Breast epithelium (tissue), 3 donors: ENCODE measurements at regions not wholly inside any gene's neighbourhood (a gene's known extent, or its start where the extent isn't known, plus 50 kb on each side); places are given as distances from the start of the nearest gene placed in this dataset.

Source experiments
- CTCF ChIP-seq, 3 donors: fragments of 450-650 bp; IDR thresholded peaks; one replicate each; pipeline ENCODE4 v1.5.1; 2016 to 2017; ENCODE audit warnings: antibody characterized with exemption in 3 of 3, mild to moderate bottlenecking in 3 of 3, moderate library complexity in 3 of 3
- POLR2A ChIP-seq: fragments of 450-650 bp; IDR thresholded peaks from one replicate; pipeline ENCODE4 v1.6.1; 2016; ENCODE audit warnings: antibody characterized with exemption, mild to moderate bottlenecking, moderate library complexity
- POLR2AphosphoS5 ChIP-seq, 3 donors: sonication (generic); formaldehyde crosslinking; IDR thresholded peaks; one replicate each; pipeline ENCODE4 v1.6.1; 2017; ENCODE audit warnings: antibody characterized with exemption in 3 of 3

- no peak for TF ChIP-seq CTCF (IDR thresholded peaks at IDR 0.05)
- no peak for TF ChIP-seq POLR2A
- TF ChIP-seq POLR2AphosphoS5 (IDR thresholded peaks at IDR 0.05): no peak
Measured at GRCh38 chr16:54856871-54857270, 73.8 kb upstream of the IRX5 start.
